Kasumi-1 (cell line): ENCODE measurements at regions not wholly inside any gene's neighbourhood (a gene's known extent, or its start where the extent isn't known, plus 50 kb on each side); places are given as distances from the start of the nearest gene placed in this dataset.
A peak's percentile ranks its signal among the peaks of the same experiment; 100 is the strongest.

Source experiments
- DNase-seq, 2 experiments: peaks; one replicate each; lab custom pipeline; 2025; lab: John Stamatoyannopoulos, UW

- no peak for DNase-seq
Observed at GRCh38 chr13:90168953-90169352, 1178.5 kb upstream of the MIR17HG start.

DNA sequence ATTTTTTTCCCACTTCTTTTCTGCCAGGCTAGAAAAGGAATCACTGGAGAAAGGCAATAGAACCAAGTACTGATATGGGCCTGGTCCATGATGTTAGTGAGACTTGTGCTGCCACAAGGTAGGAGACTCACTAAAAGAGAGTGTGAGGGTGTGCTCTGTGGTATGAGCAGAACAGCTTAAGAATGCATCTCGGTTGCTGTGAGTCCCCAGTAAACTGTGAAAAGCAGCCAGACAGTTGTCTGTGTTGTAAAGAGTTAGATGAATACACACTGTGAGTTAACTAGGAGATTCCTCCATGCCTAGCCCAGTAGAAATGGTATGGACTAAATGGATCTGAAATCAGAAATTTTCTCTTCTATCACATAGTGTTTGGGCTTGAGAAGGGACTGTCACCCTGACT is 1177.3 kb upstream of the MIR17HG start:
- no peak for DNase-seq

DNA sequence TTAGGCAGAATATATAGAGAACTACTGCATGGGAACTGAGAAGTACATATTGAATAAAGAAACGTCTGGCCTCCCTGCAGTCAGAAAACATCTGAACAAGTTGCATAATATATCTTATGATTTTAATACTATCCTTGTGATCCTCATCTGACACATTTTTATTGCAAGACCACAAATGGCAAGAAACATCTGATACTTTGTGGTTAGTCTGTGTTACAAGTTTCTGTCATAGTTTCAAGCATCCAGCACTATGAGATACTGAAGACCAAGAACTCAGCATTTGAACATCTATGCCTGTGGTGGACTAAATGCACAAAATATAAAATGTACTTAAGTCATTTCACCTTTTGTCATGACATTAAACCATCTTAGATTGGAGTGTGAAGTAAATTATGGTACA is 1175.8 kb upstream of the MIR17HG start:
- no peak for DNase-seq

DNA sequence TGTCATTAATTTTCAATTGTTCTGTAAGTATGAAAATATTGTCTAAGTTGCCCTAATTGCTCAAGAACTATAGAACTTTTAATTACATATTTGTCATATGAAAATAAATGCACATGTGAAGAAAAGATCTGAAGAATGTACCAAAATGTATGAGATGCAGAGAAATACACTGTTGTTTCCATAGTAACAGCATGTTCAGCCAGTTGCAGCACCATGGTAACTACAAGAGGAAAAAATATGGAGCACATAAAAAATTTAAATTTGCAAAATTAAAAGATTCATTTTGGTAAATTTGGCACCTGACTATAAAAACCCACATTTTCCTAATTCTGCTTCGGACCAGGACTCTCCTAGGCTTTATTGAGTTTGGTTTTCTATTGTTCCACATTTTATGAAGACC is 1170.0 kb upstream of the MIR17HG start:
- no peak for DNase-seq

DNA sequence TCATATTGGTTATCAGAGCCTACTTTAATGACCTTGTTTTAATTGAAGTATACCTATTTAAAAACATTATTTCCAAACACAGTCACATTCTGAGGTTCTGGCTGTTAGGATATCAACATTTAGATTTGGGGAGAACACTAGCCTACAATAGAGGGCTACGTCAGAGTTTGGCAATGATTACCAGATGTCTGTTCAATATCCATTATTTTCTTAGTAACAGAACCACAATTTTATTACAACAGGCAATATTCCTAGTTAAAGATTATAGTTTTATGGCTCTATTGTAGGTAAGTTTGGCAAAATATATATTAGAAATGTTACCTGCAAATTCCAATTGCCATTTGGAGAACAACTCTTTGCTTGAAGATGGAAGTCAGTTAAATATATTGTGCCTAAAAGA is 1163.1 kb upstream of the MIR17HG start:
- DNase-seq, result no peak

- DNase-seq, result no peak
Observed at GRCh38 chr13:90185734-90186133, 1161.8 kb upstream of the MIR17HG start.

DNA sequence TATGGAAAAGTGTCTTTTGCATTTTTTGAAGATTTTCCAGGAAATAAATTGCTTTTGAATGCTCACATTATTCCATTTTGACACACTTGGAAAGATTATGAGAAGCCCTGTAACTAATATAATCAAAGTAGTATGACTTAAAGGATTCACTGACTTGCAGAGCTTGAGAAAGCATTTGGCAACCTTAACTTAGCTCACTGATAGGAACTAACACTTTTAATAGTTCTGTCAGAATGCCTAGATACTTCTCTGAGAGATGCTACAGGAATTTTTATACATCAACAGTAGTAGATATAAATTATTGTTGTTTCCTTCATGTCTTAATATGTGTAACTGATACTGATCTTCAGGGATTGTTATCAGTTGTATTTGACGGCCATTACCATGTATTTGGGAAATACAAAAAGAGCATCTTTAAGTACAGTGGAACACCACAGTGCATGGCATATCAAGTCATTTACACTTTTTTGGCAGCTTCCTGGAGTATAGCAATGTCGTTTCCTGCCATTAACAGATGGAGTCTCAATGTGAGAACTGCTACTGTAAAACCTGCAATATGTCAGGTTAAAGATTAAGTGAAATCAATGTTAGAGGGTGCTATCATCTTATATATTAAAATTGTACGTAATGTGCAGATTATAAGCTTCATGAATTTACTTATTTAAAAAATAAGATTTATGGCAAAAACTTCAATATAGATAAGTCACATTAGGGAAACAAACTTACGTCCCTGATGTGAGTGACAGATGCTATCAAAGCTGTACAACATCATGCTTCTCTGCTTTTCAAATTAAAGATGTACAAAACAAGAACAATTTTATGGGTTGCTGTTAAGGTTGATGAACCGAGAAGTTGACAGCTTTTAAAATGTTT is 1159.8 kb upstream of the MIR17HG start:
- DNase-seq, result no peak

GRCh38 chr13:90188351-90188636 is 1159.2 kb upstream of the MIR17HG start:
- DNase-seq, result no peak

- DNase-seq, result no peak
Observed at GRCh38 chr13:90197722-90198121, 1149.8 kb upstream of the MIR17HG start.

DNA sequence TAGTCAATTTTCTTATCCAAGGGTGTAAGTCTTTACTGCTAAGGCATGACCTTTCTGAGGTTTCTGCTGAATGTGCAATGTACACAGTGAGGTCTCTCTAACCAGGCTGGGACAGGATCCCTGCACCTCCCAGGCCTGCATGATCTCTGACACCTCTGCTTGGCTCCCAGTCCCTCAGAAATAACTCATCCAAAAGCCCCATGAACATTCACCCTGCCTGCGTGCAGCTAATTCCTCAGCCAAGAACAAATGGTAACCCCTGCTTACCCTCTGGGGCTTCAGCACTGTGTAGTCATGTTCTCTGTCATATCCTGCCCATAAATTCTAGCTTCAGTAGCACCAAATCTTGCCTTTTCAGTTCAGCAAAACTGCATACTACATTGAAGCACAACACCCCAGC is 1146.3 kb upstream of the MIR17HG start:
- no peak for DNase-seq

- no peak for DNase-seq
Observed at GRCh38 chr13:90201676-90202460, 1145.6 kb upstream of the MIR17HG start.

DNA sequence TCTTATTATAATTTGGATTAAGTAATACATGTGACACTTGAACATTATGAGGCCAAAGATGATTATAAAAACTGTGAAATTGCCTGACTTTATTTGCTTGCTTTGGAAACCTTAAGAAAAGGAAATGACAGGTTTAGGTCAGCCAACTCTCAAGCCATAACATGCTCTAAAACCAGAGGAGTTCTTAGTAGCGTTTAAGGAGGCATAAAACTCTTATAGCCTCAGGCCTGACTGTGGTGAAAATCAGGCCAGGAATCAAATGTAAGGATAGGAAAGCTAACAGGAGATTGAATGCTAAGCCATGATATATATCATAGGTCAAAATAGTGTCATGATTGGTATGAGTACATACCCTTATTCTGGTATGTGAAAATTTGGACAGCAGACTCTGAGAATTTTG is 1142.4 kb upstream of the MIR17HG start:
- DNase-seq, result no peak

DNA sequence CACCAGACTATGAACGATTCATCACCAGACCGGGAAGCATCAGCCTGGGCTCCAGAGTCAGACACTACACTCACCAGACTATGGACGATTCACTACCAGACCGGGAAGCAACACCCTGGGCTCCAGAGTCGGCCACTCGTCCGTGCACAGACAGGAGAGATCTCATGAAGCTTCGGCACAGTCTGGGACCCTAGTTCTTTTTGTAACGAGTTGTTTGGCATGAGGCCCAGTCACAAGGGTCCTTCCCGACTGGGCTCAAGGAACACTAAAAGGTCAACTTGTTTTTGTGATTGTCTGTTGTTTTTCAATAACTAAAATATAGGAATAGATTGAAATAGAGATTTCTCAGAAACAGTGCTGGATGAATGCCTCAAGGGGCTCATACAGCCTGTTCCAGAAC is 1141.6 kb upstream of the MIR17HG start:
- no peak for DNase-seq

DNA sequence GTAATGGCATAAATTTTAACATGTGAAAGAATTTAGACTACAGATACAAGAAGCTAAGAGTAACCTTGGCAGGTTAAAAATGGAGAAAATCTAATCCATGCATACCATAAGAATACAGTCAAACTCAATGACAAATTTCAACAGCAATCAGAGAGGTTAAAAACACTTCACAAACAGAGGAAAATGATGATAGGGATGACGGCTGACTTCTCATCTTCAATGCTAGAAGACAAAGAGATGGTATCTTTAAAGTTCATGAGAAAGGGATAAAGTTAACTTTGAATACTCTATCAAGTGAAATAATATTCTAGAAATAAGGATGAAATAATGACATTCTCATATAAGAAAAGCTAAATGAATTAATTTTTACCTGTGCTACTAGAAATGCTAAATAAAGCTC is 1130.2 kb upstream of the MIR17HG start:
- DNase-seq, result no peak

DNA sequence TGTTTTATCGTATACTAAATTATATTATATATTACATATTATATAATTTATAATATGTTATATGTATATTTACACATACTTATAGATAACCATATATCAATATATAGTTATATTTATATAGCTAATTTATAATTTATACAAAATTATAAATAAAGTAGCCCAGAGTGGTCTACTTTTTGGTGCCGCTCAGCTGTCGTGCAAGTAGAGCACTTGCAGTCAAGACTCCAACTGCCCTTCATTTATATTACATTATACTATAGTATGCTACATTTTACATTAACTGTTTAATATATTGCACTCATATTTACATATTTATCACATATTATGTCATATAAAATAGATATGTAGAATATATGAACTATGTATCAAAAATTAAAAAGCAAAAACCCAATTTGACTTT is 1124.7 kb upstream of the MIR17HG start:
- DNase-seq, result no peak

GRCh38 chr13:90230311-90230710 is 1117.2 kb upstream of the MIR17HG start:
- no peak for DNase-seq

DNA sequence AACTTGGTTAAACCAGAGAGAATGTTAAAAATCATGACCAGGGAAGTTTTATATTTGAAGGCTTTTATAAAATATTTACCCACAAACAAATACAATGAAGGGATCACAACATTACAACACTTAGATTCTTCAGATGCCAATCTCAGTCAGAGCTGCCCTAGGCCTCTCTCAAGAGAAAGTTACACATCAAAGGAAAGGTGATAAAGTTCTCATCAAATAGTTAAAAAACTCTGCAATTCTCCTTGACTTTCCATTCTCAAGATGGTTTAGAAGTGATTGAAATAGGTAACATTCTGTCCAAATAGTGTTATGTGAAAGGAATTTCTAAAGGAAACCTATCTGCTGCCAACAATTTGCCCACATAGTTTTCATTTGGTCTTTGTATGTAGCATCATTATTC is 1115.2 kb upstream of the MIR17HG start:
- DNase-seq, result no peak

GRCh38 chr13:90233933-90234672 is 1113.4 kb upstream of the MIR17HG start:
- DNase-seq, result no peak

DNA sequence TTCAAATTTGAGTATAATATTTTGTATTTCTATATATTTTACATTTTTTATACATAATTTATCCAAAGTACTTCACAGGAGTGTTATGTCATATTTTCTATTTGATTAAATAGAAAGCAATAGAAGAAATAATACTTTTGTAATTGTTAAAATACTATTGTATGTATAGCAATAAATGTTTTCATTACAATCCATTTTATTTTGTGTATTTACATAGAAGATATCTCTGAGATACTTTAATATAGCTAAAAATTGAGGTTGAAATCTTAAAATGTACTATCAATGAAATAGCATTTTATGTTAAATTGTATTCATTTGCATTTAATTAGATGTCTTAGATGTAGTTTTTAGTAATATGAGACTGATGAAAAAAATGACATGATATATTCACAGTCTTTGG is 1109.6 kb upstream of the MIR17HG start:
- no peak for DNase-seq

DNA sequence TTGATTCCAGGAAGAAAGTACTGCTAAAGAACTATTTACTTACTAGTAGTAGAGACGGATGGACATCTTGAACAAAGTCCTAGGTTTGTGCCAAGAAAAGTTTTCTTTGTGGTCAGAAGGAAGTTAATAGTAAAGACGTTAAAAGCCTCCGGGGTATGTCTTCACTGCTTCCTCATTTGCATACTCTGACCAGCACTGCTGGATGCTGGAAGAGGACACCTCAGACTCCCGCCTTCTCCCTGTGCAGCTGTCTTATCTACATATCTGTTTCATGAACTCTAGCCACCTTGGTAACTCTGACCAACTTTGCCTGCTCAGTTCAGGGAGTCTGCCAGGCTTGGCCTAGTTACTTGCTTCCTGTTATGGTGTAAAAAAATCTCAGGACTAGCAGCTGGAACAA is 1109.1 kb upstream of the MIR17HG start:
- DNase-seq, result peak; percentile 48 to 49

GRCh38 chr13:90239130-90239529 is 1108.4 kb upstream of the MIR17HG start:
- DNase-seq, result no peak

- no peak for DNase-seq
Observed at GRCh38 chr13:90246005-90246404, 1101.5 kb upstream of the MIR17HG start.
